B cell (primary cell): ENCODE measurements at regions not wholly inside any gene's neighbourhood (a gene's known extent, or its start where the extent isn't known, plus 50 kb on each side); places are given as distances from the start of the nearest gene placed in this dataset.

ENCODE experiments used
- ATAC-seq: fragments of 200-7000 bp; cut with Tn5 transposase; one replicate; pipeline ENCODE4 v1.10.0; 2021; ENCODE audit warnings: low read depth, mild to moderate bottlenecking, moderate number of reproducible peaks, moderate library complexity
- CTCF ChIA-PET: fragments of 350-600 bp; sonication (Branson Sonifier 250); formaldehyde crosslinking; loops from one replicate; lab custom pipeline; 2021; ENCODE audit warnings: antibody characterized with exemption, inconsistent platforms; lab: Charles Lee
- POLR2A ChIA-PET: fragments of 350-600 bp; sonication (Branson Sonifier 250); formaldehyde crosslinking; loops from one replicate; lab custom pipeline; 2021; ENCODE audit warnings: antibody characterized with exemption; lab: Charles Lee
- DNase-seq: peaks from one replicate; pipeline ENCODE4 v3.0.0; 2013
- H2AFZ ChIP-seq: 2 replicates; pipeline ENCODE4 v1.6.1; 2012; ENCODE audit warnings: mild to moderate bottlenecking, low read depth, low read length; ENCODE audit not compliant: insufficient read depth, poor library complexity, severe bottlenecking
- H3K27ac ChIP-seq, 2 donors: 1 replicate in 1 of 2; 2 replicates in 1 of 2; pipeline ENCODE4 v1.5.1; 2012 to 2013; ENCODE audit warnings: low read length in 2 of 2, mild to moderate bottlenecking in 2 of 2, moderate library complexity in 1 of 2
- H3K27me3 ChIP-seq, 4 experiments: fragments of 200-600 bp in 1 of 4; sonication (generic) in 1 of 4; replicated peaks in 1 of 4; 1 replicate in 2 of 4; 2 replicates in 2 of 4; pipeline versions ENCODE4 v1.6.1 to v1.7.0; 2013 to 2016; ENCODE audit warnings: low read length in 3 of 4, mild to moderate bottlenecking in 2 of 4, mixed read lengths in 1 of 4, moderate library complexity in 1 of 4; ENCODE audit not compliant: insufficient read depth in 4 of 4, control insufficient read depth in 3 of 4; ENCODE audit errors: control extremely low read depth in 1 of 4
- H3K36me3 ChIP-seq, 2 experiments: replicated peaks in 1 of 2; 1 replicate in 1 of 2; 2 replicates in 1 of 2; pipeline versions ENCODE4 v1.6.1 to v1.7.1; 2013; ENCODE audit warnings: low read length in 1 of 2; ENCODE audit not compliant: insufficient read depth in 2 of 2, control insufficient read depth in 1 of 2; ENCODE audit errors: control extremely low read depth in 1 of 2, extremely low read depth in 1 of 2
- H3K4me1 ChIP-seq, 2 donors: fragments of 200-600 bp in 1 of 2; sonication (generic) in 1 of 2; 1 replicate in 1 of 2; 2 replicates in 1 of 2; pipeline versions ENCODE4 v1.5.1 to v1.6.1; 2013 to 2017; ENCODE audit warnings: low read length in 2 of 2; ENCODE audit not compliant: control insufficient read depth in 2 of 2, insufficient read depth in 2 of 2
- H3K4me2 ChIP-seq: replicated peaks from 2 replicates; pipeline ENCODE3; 2012; ENCODE audit warnings: mild to moderate bottlenecking, low read depth, low read length; ENCODE audit not compliant: poor library complexity, severe bottlenecking
- H3K4me3 ChIP-seq, 5 experiments: fragments of 200-600 bp in 1 of 5; sonication (generic) in 1 of 5; 1 replicate in 3 of 5; 2 replicates in 2 of 5; pipeline versions ENCODE4 v1.5.1 to v1.7.0; 2011 to 2016; ENCODE audit warnings: low read length in 4 of 5, mild to moderate bottlenecking in 4 of 5, low read depth in 2 of 5, control low read depth in 1 of 5, moderate library complexity in 1 of 5; ENCODE audit not compliant: insufficient read depth in 1 of 5; ENCODE audit errors: control extremely low read depth in 1 of 5, extremely low read depth in 1 of 5
- H3K79me2 ChIP-seq: fragments of 200-600 bp; sonication (generic); one replicate; pipeline ENCODE4 v1.6.0; 2016; ENCODE audit warnings: low read length; ENCODE audit not compliant: control insufficient read depth, insufficient read depth
- H3K9ac ChIP-seq: fragments of 200-600 bp; sonication (generic); 2 replicates; pipeline ENCODE4 v1.6.1; 2017; ENCODE audit warnings: mild to moderate bottlenecking, low read length, moderate library complexity
- H3K9me3 ChIP-seq, 3 donors: one replicate each; pipeline versions ENCODE4 v1.6.1 to v1.7.1; 2013; ENCODE audit warnings: low read length in 2 of 3; ENCODE audit not compliant: control insufficient read depth in 2 of 3, insufficient read depth in 1 of 3; ENCODE audit errors: control extremely low read depth in 1 of 3
- H4K20me1 ChIP-seq: 2 replicates; pipeline ENCODE4 v1.6.0; 2012; ENCODE audit warnings: mild to moderate bottlenecking, low read length; ENCODE audit not compliant: insufficient read depth, control insufficient read depth, poor library complexity, severe bottlenecking
- H3K27ac Mint-ChIP-seq: one replicate; pipeline ENCODE4 v1.8.0; 2021; ENCODE audit warnings: mixed read lengths
- H3K27me3 Mint-ChIP-seq: one replicate; pipeline ENCODE4 v1.8.0; 2021; ENCODE audit warnings: mixed read lengths
- H3K4me1 Mint-ChIP-seq: one replicate; pipeline ENCODE4 v1.8.0; 2021; ENCODE audit warnings: mixed read lengths
- H3K4me3 Mint-ChIP-seq: one replicate; pipeline ENCODE4 v1.8.0; 2021; ENCODE audit warnings: mixed read lengths
- H3K9me3 Mint-ChIP-seq: one replicate; pipeline ENCODE4 v1.8.0; 2022; ENCODE audit warnings: mixed read lengths; ENCODE audit not compliant: insufficient read depth
- EZH2 ChIP-seq: IDR thresholded peaks from 2 replicates; pipeline ENCODE4 v1.6.1; 2012; ENCODE audit warnings: borderline replicate concordance, low read depth, mild to moderate bottlenecking, moderate library complexity, low read length; ENCODE audit not compliant: insufficient read depth, poor library complexity, severe bottlenecking
- WGBS: methylation state at CpG from one replicate; pipeline ENCODE4 v1.1.5; 2013; ENCODE audit warnings: missing lambda C conversion rate; ENCODE audit not compliant: insufficient coverage; 5-methylcytosine and 5-hydroxymethylcytosine counted together
- intact Hi-C: fragments of 100-400 bp; cut with micrococcal nuclease; formaldehyde crosslinking; loops from one replicate; pipeline ENCODE4 v1.10.0; 2022
- TF ChIP-seq, protein P1 (sequence below): fragments of 200-600 bp; IDR thresholded peaks from one replicate; pipeline ENCODE4 v1.8.0; 2022; ENCODE audit warnings: antibody characterized with exemption, mild to moderate bottlenecking

DNA sequence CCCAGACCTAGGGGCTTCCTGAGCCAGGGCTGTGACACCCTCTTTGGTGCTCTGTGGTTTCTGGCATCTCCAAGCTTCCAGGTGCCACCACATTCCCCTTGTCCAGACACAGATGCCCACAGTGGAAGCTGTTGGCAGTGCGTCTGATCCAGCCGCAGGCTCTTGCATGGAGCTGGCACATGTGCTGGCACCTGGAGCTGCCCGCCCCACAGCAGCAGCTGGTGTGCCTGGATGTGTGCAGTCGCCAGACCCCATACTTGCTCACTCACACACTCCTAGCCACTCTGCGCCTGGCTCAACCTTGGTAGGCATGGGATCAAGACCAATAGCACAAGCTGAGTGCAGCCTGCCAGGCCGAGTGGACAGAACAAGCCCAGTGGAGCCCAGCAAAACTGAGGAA lies 106.5 kb downstream of the LYZL1 start:
- Histone ChIP-seq H3K9ac (no peak overlapping the region), H3K4me2 (no peak overlapping the region), H4K20me1 (no peaks in the 10 kb centered on the region), H3K79me2 (no peaks in the 10 kb centered on the region), H3K36me3 (no peaks in the 10 kb centered on the region), H3K27me3 (peaks cover 0 to 2% (median 0%) of the 10 kb centered on the region in 4 experiments), H2AFZ (no peak overlapping the region), H3K27ac (no peak overlapping the region), H3K4me3 (no peak overlapping the region), H3K4me1 (no peaks in the 10 kb centered on the region), H3K9me3 (peaks cover 0 to under 1% (median 0%) of the 10 kb centered on the region in 3 donors)
- Mint-ChIP-seq H3K4me1 (no peaks in the 10 kb centered on the region), H3K4me3 (no peak overlapping the region), H3K9me3 (no peaks in the 10 kb centered on the region), H3K27me3 (peaks cover 22% of the 10 kb centered on the region), H3K27ac (no peak overlapping the region)
- intact Hi-C loops: no loop called here
- 94% methylated on average over 6 of the region's 6 CpGs for WGBS
- TF ChIP-seq, protein P1, sequence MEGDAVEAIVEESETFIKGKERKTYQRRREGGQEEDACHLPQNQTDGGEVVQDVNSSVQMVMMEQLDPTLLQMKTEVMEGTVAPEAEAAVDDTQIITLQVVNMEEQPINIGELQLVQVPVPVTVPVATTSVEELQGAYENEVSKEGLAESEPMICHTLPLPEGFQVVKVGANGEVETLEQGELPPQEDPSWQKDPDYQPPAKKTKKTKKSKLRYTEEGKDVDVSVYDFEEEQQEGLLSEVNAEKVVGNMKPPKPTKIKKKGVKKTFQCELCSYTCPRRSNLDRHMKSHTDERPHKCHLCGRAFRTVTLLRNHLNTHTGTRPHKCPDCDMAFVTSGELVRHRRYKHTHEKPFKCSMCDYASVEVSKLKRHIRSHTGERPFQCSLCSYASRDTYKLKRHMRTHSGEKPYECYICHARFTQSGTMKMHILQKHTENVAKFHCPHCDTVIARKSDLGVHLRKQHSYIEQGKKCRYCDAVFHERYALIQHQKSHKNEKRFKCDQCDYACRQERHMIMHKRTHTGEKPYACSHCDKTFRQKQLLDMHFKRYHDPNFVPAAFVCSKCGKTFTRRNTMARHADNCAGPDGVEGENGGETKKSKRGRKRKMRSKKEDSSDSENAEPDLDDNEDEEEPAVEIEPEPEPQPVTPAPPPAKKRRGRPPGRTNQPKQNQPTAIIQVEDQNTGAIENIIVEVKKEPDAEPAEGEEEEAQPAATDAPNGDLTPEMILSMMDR: no peak
- TF ChIP-seq EZH2: no peak
- DNase-seq (no peak), ATAC-seq (no peak)
- ChIA-PET CTCF (interaction anchor here (0.9 to 1.0 kb wide), 2 partner anchors 9 kb away, joined by 4 to 10 read pairs; no protein-coding TSS in a partner anchor), POLR2A (no interaction called here)

DNA sequence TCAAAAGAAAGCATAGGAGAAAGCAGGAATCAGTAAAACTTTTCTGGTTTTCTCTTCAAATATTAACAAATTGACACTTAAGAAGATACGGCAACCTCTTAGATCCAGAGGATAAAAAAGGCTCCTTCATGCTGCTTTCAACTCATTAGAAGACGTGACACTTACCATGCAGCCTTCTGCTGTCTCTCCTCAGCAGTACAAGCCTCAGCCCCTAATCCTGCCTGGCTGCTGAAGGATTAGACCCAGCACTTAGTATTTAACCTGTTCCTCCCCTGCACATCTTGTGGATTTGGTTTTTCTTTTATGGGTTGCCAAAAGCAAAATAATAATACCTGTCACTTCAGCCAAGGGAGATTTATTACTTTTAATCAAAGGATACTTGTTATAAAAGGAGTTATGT lies 108.4 kb downstream of the LYZL1 start:
- no peak for ATAC-seq
- ChIA-PET POLR2A (no interaction called here), CTCF (no interaction called here)
- Mint-ChIP-seq H3K27ac (no peak overlapping the region), H3K27me3 (peaks cover 21% of the 10 kb centered on the region), H3K9me3 (no peaks in the 10 kb centered on the region), H3K4me1 (no peaks in the 10 kb centered on the region), H3K4me3 (no peak overlapping the region)
- WGBS: 88% methylated on average over 2 of the region's 2 CpGs
- intact Hi-C loops: no loop called here
- Histone ChIP-seq H3K36me3 (no peaks in the 10 kb centered on the region), H3K27ac (no peak overlapping the region), H3K4me1 (no peaks in the 10 kb centered on the region), H2AFZ (no peak overlapping the region), H3K9me3 (peaks cover 0 to 2% (median 1%) of the 10 kb centered on the region in 3 donors), H3K9ac (no peak overlapping the region), H3K27me3 (peaks cover 0 to 2% (median 0%) of the 10 kb centered on the region in 4 experiments), H4K20me1 (no peaks in the 10 kb centered on the region), H3K4me2 (no peak overlapping the region), H3K79me2 (no peaks in the 10 kb centered on the region), H3K4me3 (no peak overlapping the region)
- no peak for DNase-seq
- TF ChIP-seq, protein P1: no peak
- no peak for TF ChIP-seq EZH2
